GM23338 (cell line): ENCODE measurements at regions not wholly inside any gene's neighbourhood (a gene's known extent, or its start where the extent isn't known, plus 50 kb on each side); places are given as distances from the start of the nearest gene placed in this dataset.

Experiments
- CREB1 ChIP-seq: fragments of 250-450 bp; sonication (Bioruptor Pico); IDR thresholded peaks from 2 replicates; pipeline ENCODE4 v1.5.0; 2020; ENCODE audit warnings: low read depth, mild to moderate bottlenecking, moderate library complexity
- EZH2 ChIP-seq: fragments of 200-600 bp; sonication (generic); IDR thresholded peaks from one replicate; pipeline ENCODE4 v1.8.0; 2017; ENCODE audit warnings: antibody characterized with exemption, mild to moderate bottlenecking, low read depth; ENCODE audit not compliant: unreplicated experiment
- EZH2phosphoT487 ChIP-seq: fragments of 200-600 bp; sonication (generic); IDR thresholded peaks from one replicate; pipeline ENCODE4 v1.8.1; 2018; ENCODE audit warnings: antibody characterized with exemption; ENCODE audit not compliant: unreplicated experiment
- JUNB ChIP-seq: IDR thresholded peaks from one replicate; pipeline ENCODE4 v1.6.1; 2016; ENCODE audit warnings: antibody characterized with exemption; ENCODE audit not compliant: unreplicated experiment
- NANOG ChIP-seq: IDR thresholded peaks from 2 replicates; pipeline ENCODE4 v1.6.1; 2016; ENCODE audit warnings: antibody characterized with exemption, borderline replicate concordance
- POLR2AphosphoS5 ChIP-seq: IDR thresholded peaks from 2 replicates; pipeline ENCODE4 v1.6.1; 2016; ENCODE audit warnings: antibody characterized with exemption, low read depth
- STAT1 ChIP-seq: IDR thresholded peaks from one replicate; pipeline ENCODE4 v1.6.1; 2016; ENCODE audit warnings: antibody characterized with exemption; ENCODE audit not compliant: unreplicated experiment
- ZNF114 ChIP-seq: fragments of 250-450 bp; sonication (Bioruptor Pico); IDR thresholded peaks from 2 replicates; pipeline ENCODE4 v1.5.0; 2020; ENCODE audit warnings: mild to moderate bottlenecking, moderate library complexity
- ZNF331 ChIP-seq: fragments of 250-450 bp; sonication (Bioruptor Pico); IDR thresholded peaks from 2 replicates; pipeline ENCODE4 v1.5.0; 2020; ENCODE audit warnings: low read depth, mild to moderate bottlenecking, moderate library complexity
- TF ChIP-seq, protein P1 (sequence below), 2 experiments: fragments of 200-600 bp in 1 of 2; sonication (generic) in 1 of 2; conservative IDR thresholded peaks; 2 replicates each; pipeline versions ENCODE4 v1.5.1 to v1.6.1; 2016 to 2017; ENCODE audit warnings: antibody characterized with exemption in 2 of 2, low read depth in 2 of 2, mild to moderate bottlenecking in 2 of 2, moderate library complexity in 1 of 2
- TF ChIP-seq, protein P2 (sequence below): IDR thresholded peaks from one replicate; pipeline ENCODE4 v1.6.1; 2018; ENCODE audit warnings: antibody characterized with exemption; ENCODE audit not compliant: unreplicated experiment
- TF ChIP-seq, protein P3 (sequence below): fragments of 250-450 bp; sonication (Bioruptor Pico); IDR thresholded peaks from 2 replicates; pipeline ENCODE4 v1.5.0; 2020; ENCODE audit warnings: mild to moderate bottlenecking, moderate library complexity
- TF ChIP-seq, protein P4 (sequence below): IDR thresholded peaks from 2 replicates; pipeline ENCODE4 v1.6.1; 2016; ENCODE audit warnings: antibody characterized with exemption

DNA sequence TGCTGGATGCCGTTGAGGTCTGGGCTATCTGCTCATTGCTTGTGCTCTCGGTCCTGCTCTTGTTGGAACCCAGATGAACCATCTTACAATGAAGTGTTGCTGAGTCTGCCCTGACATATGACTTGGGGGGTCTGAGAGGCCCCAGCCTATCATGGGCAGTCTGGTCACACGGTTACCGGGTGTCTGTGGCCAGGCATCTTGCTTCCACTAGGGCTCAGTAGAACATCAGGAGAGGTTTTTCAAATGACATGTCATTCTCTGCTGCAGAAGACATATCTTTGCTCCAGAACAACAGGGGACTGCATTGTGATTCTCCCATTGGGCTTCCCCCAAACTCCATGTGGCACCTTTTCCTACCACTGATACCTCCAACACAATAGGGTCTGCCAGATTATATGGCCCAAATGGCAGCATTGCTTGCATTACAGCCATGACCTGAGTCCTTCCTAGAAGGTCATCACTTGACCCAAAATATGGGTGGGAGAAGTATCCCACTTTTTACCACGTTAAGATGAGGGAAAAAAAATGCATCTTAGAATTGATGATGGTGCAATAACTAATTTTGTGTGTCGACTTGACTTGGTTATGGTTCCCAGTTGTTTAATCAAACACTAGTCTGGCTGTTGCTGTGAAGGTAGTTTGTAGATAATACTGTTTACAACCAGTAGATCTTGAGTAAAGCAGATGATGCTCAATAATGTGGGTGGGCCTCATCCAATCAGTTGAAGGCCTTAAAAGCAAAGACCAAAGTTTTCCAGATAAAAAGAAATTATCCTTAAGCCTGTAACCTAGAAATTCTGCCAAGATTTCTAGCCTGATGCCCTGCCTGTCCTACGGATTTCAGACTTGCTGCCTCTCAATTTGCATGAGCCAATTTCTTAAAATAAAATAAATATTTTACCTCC is 241.0 kb downstream of the QKI start:
- TF ChIP-seq, protein P1, sequence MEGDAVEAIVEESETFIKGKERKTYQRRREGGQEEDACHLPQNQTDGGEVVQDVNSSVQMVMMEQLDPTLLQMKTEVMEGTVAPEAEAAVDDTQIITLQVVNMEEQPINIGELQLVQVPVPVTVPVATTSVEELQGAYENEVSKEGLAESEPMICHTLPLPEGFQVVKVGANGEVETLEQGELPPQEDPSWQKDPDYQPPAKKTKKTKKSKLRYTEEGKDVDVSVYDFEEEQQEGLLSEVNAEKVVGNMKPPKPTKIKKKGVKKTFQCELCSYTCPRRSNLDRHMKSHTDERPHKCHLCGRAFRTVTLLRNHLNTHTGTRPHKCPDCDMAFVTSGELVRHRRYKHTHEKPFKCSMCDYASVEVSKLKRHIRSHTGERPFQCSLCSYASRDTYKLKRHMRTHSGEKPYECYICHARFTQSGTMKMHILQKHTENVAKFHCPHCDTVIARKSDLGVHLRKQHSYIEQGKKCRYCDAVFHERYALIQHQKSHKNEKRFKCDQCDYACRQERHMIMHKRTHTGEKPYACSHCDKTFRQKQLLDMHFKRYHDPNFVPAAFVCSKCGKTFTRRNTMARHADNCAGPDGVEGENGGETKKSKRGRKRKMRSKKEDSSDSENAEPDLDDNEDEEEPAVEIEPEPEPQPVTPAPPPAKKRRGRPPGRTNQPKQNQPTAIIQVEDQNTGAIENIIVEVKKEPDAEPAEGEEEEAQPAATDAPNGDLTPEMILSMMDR (conservative IDR thresholded peaks at IDR 0.05; ENCODE audit: low read depth in 2 of 2): no peak
- TF ChIP-seq, protein P2, sequence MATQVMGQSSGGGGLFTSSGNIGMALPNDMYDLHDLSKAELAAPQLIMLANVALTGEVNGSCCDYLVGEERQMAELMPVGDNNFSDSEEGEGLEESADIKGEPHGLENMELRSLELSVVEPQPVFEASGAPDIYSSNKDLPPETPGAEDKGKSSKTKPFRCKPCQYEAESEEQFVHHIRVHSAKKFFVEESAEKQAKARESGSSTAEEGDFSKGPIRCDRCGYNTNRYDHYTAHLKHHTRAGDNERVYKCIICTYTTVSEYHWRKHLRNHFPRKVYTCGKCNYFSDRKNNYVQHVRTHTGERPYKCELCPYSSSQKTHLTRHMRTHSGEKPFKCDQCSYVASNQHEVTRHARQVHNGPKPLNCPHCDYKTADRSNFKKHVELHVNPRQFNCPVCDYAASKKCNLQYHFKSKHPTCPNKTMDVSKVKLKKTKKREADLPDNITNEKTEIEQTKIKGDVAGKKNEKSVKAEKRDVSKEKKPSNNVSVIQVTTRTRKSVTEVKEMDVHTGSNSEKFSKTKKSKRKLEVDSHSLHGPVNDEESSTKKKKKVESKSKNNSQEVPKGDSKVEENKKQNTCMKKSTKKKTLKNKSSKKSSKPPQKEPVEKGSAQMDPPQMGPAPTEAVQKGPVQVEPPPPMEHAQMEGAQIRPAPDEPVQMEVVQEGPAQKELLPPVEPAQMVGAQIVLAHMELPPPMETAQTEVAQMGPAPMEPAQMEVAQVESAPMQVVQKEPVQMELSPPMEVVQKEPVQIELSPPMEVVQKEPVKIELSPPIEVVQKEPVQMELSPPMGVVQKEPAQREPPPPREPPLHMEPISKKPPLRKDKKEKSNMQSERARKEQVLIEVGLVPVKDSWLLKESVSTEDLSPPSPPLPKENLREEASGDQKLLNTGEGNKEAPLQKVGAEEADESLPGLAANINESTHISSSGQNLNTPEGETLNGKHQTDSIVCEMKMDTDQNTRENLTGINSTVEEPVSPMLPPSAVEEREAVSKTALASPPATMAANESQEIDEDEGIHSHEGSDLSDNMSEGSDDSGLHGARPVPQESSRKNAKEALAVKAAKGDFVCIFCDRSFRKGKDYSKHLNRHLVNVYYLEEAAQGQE: no peak
- TF ChIP-seq EZH2phosphoT487 (no peak), NANOG (no peak), EZH2 (no peak), POLR2AphosphoS5 (no peak), CREB1 (CRISPR knock-in tag) (no peak), STAT1 (no peak), JUNB (no peak), ZNF331 (CRISPR knock-in tag) (no peak), ZNF114 (CRISPR knock-in tag) (no peak)
- TF ChIP-seq, protein P3, sequence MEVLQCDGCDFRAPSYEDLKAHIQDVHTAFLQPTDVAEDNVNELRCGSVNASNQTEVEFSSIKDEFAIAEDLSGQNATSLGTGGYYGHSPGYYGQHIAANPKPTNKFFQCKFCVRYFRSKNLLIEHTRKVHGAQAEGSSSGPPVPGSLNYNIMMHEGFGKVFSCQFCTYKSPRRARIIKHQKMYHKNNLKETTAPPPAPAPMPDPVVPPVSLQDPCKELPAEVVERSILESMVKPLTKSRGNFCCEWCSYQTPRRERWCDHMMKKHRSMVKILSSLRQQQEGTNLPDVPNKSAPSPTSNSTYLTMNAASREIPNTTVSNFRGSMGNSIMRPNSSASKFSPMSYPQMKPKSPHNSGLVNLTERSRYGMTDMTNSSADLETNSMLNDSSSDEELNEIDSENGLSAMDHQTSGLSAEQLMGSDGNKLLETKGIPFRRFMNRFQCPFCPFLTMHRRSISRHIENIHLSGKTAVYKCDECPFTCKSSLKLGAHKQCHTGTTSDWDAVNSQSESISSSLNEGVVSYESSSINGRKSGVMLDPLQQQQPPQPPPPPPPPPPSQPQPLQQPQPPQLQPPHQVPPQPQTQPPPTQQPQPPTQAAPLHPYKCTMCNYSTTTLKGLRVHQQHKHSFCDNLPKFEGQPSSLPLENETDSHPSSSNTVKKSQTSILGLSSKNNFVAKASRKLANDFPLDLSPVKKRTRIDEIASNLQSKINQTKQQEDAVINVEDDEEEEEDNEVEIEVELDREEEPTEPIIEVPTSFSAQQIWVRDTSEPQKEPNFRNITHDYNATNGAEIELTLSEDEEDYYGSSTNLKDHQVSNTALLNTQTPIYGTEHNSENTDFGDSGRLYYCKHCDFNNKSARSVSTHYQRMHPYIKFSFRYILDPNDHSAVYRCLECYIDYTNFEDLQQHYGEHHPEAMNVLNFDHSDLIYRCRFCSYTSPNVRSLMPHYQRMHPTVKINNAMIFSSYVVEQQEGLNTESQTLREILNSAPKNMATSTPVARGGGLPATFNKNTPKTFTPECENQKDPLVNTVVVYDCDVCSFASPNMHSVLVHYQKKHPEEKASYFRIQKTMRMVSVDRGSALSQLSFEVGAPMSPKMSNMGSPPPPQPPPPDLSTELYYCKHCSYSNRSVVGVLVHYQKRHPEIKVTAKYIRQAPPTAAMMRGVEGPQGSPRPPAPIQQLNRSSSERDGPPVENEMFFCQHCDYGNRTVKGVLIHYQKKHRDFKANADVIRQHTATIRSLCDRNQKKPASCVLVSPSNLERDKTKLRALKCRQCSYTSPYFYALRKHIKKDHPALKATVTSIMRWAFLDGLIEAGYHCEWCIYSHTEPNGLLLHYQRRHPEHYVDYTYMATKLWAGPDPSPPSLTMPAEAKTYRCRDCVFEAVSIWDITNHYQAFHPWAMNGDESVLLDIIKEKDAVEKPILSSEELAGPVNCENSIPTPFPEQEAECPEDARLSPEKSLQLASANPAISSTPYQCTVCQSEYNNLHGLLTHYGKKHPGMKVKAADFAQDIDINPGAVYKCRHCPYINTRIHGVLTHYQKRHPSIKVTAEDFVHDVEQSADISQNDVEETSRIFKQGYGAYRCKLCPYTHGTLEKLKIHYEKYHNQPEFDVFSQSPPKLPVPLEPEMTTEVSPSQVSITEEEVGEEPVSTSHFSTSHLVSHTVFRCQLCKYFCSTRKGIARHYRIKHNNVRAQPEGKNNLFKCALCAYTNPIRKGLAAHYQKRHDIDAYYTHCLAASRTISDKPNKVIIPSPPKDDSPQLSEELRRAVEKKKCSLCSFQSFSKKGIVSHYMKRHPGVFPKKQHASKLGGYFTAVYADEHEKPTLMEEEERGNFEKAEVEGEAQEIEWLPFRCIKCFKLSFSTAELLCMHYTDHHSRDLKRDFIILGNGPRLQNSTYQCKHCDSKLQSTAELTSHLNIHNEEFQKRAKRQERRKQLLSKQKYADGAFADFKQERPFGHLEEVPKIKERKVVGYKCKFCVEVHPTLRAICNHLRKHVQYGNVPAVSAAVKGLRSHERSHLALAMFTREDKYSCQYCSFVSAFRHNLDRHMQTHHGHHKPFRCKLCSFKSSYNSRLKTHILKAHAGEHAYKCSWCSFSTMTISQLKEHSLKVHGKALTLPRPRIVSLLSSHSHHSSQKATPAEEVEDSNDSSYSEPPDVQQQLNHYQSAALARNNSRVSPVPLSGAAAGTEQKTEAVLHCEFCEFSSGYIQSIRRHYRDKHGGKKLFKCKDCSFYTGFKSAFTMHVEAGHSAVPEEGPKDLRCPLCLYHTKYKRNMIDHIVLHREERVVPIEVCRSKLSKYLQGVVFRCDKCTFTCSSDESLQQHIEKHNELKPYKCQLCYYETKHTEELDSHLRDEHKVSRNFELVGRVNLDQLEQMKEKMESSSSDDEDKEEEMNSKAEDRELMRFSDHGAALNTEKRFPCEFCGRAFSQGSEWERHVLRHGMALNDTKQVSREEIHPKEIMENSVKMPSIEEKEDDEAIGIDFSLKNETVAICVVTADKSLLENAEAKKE (CRISPR knock-in tag): no peak
- TF ChIP-seq, protein P4, sequence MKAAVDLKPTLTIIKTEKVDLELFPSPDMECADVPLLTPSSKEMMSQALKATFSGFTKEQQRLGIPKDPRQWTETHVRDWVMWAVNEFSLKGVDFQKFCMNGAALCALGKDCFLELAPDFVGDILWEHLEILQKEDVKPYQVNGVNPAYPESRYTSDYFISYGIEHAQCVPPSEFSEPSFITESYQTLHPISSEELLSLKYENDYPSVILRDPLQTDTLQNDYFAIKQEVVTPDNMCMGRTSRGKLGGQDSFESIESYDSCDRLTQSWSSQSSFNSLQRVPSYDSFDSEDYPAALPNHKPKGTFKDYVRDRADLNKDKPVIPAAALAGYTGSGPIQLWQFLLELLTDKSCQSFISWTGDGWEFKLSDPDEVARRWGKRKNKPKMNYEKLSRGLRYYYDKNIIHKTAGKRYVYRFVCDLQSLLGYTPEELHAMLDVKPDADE: no peak
